GM19455 (cell line): ENCODE measurements at regions not wholly inside any gene's neighbourhood (a gene's known extent, or its start where the extent isn't known, plus 50 kb on each side); places are given as distances from the start of the nearest gene placed in this dataset.
"Not testable (repeated sequence)": the region's sequence is repeated elsewhere in the genome, so short reads cannot be mapped to it uniquely, and the experiment has no call there.

Source experiments
- ATAC-seq: cut with Tn5 transposase; IDR thresholded peaks from one replicate; pipeline ENCODE4 v1.9.1; 2021; ENCODE audit not compliant: unreplicated experiment

DNA sequence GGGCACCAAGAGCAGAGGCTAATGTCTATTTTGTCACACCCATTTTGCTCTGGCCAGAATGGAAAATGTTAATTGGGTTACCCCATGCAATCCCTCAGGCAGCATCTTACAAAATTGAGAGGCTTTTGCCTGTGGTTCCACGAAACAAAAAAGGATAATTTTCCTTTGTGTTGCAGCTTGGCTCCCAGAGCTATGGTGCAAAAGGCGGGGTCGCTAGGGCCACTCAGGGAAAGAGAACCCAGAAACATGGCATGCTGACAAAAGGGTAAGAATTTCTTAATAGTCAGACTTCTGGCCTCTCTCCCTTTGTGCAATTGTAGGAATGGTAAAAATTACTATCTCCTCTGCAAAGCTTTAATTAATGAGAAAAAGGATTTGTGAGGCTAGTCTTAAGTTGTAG lies 119.6 kb upstream of the BANK1 start:
- ATAC-seq: no peak

DNA sequence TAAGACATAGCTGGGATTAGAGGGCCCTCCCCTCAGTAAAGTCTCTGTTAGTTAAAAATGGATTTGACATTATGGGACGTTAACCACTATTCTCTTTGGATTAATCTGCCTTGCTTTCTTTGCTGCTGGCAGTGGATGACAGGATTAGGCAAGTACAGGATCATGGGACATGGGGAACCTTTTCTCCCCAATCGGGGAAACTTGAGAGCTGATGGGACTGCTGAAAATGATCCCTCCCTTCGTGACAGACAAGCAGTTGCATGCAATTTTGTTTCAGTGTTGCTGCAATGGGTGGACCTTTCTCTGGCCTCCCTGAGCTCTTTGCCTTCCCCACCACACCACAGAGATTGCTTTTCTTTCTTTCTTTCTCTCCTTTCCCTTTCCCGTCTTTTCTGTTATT lies 120.2 kb upstream of the BANK1 start:
- no peak for ATAC-seq

DNA sequence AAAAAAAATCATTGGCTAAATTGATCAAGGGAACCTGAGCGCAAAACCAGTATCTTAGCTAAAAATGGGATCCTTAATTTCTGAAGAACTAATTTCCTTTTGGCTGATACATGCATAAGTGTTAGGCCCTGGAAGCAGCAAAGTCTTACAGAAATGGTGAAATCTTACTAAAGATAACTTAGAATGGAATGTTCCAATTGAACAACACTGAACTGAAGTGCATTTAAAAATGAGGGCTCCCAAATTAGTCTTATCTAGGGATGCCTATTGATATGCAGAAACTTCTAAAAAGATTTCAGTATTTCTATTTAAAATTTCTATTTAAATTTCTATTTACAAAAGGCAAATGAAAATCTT lies 120.7 kb upstream of the BANK1 start:
- ATAC-seq: no peak

DNA sequence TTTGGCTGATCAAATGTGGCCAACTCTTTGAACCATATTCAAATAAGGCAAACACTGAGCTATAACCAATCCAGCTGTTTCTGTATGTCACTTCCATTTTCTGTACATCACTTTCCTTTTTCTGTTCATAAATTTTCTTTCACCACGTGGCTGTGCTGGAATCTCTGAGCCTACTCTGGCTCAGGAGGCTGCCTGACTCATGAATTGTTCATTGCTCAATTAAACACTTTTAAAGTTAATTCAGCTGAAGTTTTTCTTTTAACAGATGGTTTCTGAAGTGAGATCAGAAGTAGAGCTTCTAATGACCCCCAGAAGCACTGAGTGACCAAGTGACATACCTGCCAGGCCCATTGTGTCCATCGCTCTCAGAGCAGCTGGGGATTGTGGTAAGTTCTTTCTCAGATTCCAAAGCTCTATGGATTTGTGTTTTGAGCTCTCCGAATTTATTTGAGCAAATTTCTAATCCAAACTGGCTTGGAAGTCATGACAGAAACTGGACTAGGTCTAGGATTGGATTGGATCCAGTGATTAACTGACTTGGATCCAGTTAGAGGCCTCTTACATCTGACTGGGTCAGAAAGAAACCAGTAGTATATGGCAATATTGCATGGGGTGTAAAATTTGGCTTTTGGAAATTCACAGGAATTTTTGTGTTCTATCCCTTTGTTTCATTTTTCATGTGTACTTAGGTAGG lies 121.2 kb upstream of the BANK1 start:
- ATAC-seq: no peak

DNA sequence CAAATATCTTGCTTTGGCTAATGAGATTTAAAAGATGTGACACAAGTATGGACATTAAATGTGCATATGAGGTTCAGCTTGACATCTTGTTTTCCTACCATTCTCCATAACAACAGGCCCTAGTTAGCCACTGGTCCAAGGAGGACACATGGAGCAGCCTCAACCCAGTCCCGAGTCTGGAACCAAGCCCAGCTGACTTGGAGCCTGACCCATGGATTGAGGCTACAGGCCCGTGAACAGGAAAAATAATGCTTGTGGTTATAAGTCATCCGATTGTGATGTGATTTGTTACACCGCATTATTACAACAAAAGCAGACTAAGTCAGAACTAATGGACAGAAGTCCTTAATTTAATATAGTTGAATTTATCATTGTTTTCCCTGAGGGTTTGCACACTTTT lies 123.2 kb upstream of the BANK1 start:
- no peak for ATAC-seq

DNA sequence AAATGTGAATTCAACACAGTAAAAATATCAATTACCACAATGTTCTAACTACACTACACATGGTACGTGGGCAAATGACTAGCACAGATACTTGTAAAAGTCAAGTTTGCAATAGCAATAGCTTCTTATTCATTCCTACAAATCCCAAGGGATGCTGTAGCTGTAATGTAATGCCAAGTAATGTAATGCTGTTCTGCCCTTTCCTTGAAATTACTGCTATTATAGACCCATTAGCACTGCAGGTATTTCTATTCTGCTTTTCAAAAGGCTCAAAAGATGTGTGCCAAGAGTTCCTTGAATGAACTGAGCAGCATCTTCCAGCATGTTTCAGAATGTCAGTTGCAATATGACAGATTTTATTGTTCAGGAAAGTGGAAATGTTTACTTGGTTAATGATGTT lies 129.9 kb upstream of the BANK1 start:
- ATAC-seq: no peak

DNA sequence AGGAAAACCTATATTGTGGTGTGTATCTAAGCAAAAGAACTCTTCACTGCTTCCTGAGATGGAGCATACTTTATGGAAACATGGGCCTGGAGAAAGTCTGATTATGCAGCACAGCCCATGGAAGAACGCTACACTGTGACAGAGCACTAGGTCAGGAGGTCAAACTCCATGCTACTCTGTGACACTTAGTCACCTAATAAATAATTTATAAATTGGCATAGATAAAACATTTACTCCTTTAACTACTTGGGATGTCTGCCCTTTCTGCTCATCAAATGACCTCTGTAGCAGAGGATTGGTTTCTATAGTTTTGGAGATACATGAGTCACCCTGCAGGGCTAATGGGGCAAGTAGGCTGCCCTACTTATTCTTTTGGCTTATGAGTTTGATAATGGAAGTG lies 134.7 kb upstream of the BANK1 start:
- no peak for ATAC-seq

DNA sequence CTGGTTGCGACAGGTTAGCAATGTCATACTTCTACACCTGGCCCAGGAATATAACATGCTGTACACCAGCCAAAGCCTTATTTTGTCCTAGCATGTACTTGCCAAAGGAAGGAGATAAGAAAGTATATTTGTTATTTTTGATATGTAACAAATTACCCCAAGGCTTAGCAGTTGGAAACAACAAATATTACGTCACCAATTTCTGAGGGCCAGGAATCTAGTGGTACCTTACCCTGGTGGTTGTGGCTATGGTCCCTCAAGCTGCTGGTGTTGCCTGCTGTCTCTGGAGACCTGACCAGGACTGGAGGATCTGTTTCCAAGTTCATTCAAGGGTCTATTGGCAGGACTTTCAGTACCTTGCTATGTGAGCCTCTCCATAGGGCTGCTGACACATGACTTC lies 135.5 kb upstream of the BANK1 start:
- no peak for ATAC-seq

DNA sequence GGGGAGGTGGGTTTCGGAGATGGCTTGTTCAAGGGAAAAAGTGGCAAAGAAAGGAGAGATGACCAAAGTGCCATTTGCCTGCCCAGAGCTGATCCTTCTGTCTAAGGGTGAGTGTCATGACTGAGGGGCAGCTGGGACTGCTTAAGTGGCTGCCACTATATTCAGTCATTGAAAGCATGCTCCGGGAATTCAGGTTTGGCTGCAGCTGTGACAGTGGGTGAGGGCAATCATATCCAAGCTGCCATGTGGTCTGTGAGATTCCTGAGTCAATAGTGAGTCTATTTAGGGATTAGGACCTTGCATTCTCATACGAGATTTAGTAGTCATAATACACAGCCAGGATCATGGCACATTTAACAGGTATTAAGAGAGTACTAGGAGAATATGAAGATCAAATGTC lies 138.8 kb upstream of the BANK1 start:
- no peak for ATAC-seq

DNA sequence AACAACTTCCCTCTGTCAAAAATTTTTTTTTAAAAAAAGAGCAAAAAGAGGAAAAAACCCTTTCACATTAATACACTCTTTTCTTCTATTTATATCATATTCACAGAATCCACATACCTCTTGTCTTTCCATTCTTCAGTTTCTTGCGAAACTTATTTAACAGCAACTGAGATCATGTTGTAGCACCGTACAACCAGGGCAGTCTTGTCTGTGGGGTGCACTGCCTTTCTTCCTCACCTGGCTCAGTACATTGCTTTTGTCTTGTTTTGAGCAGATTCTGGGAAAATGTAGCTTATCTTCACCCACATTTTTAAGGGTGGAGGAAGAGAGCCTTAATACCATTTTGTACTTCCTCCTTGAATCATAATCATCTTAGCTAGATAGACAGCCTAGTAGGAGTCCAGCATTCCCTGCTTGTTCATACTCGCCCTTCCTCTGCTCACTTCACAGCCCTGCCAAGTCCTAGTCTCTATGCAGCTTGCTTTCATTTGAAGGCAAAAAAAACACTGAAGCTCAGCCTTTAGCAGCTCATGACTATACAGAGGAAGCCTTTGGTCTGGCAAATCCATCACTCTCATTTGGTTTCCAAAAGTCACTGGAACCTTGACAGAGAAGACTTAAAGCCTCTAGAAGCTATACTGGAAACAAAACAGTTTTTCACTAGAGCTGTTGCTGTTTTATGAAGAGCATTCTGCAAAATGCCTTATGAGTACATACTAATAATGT lies 140.6 kb upstream of the BANK1 start:
- ATAC-seq: no peak

DNA sequence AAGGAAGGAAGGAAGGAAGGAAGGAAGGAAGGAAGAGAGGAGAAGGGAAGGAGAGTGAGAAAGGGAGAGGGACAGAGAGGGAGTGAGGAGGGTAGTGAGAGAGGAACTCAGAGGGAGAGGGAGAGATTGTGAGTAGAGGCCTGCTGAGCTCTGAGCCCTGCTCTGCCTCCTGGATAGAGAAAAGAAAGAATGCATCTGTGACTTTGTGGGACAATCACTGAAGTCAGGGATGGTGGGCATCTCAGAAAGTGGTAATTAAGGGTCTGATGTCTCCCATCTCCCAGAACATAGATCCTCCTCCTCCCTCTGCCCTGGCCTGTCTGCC lies 142.9 kb upstream of the BANK1 start:
- no peak for ATAC-seq

DNA sequence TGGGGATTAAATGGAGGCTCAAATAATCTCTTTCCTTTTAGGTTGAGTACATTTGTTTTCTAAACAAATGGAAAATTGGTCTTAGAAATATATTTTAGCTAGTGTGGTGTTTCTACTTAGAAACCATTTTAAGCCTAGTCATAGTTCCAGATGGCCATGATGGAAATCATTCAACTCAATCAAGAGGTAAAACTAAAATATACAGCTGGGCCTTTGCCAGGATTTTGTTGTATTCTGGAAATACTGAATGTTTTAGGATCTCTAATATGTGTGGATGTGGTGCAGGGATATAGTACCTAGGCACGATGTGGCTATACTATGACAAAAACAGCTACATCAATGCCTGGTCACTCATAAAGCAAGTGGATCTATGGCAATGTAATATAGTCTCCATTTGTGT lies 146.0 kb upstream of the BANK1 start:
- no peak for ATAC-seq

DNA sequence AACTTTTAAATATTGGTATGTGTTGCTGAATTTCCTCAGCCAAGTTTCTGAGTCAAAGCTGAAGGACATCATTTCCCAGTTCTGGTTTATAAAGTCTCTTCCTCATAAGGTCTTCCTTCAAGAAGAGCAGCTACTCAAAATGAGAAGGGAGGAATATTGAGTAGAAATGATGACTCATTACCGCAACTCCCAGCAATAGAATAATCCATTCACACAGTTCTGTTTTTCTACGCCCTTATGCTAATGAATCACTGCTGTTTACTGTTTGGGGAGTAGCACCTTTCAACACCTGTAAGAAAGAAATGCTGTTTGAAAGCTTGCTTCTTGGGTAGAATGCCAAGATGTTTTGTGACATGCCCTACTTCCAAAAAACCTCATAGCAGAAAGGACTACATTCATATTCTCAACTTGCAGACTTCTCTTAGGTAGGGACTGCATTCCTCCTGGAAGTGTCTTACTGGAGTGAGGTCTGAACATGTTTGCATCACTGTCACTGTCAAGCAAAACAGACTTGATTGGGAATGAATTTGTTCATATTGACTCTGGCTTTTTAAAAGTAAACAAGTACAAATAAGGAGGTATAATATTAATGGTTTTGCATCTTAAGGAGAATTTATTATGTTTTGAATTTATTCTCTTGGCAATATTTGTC lies 147.2 kb upstream of the BANK1 start:
- ATAC-seq: no peak

DNA sequence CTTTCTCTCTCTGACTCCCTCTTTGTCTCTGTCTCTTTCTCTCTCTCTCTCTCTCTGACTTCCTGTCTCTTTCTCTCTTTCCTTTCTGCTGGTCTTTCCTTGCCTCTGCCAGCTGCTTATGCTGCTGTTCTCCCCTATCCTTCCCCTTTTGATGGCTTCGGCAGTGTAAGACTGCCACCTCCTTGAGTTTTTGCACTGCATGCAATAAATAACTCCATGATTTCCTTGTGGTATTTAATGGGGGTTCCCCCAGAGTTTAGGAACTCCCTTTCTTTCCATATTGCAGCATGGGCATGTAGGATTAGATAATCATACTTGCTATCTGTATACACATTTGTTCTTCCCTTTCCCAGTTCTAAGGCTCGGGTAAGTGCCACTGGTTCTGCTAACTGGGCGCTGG lies 157.8 kb upstream of the BANK1 start:
- not testable (repeated sequence) for ATAC-seq

DNA sequence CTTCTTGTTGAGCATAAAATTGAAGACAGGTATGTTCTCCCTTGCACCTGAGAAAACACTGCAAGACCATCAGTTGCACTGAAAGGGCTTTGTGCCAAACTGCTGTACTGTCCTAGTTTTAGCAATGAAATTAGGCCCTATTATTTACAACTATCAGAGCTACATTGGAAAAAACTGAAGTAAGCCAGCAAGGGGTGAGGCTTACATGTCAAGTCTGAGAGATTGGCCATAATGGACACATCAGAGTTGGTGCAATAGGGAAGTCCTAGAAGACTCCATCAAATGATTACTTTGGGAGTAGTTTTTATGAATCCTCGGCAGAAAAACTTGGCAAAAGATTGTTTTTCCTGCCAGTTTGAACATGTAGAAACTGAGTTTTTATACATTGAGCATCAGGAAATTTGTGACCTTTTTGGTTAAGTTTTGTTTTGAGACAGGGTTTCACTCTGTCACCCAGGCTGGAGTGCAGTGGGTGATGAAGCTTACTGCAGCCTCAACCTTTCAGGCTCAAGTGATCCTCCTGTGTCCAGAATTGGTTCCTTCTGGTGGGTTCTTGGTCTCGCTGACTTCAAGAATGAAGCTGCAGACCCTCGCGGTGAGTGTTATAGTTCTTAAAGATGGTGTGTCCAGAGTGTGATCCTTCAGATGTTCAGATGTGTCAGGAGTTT lies 160.1 kb upstream of the BANK1 start:
- no peak for ATAC-seq

DNA sequence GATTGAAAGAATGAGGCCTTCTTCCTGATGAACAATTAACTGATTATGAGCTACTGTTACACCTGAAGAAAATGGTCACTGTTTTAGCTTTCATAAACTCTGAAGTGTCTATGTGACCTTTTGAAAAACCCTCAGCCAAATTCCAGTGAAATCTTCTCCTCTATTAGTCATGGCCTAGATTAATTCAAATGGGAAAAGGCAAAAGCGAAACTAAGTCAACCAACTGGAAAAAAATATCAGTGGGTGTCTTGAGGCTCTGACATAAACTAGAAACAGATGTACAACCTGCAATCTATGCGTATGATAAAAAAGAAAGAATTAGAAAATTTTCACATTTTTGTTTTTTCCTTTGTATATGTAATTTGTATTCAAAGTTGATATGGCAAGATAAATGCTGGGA lies 169.4 kb upstream of the BANK1 start:
- ATAC-seq: no peak

DNA sequence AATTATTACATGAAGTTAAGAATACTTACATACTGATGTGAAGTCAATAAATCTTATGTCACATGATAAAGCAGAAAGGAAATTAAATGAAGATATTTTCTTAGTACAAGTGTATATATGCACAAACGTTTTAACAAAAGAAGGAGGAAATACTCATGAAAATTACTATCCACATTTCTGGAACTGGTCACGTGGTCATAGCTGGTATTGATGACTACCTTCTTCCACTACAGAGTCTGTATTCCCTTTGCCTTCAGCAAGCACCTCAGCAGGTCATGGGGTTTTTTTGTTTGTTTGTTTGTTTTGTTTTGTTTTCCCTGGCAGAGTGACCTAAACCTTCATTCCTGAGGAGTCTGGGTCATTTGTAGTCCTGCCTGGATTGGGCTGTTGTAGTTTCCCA lies 174.9 kb upstream of the BANK1 start:
- no peak for ATAC-seq

DNA sequence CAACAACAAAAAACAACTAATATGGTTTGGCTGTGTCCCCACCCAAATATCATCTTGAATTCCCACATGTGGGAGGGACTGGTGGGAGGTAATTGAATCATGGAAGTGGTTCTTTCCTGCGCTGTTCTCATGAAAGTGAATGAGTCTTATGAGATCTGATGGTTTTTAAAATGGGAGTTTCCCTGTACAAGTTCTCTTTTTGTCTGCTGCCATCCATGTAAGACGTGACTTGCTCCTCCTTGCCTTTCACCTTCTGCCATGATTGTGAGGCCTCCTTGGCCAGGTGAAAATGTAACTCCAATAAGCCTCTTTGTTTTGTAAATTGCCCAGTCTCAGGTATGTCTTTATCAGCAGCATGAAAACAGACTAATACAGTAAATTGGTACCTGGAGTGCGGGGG lies 183.5 kb upstream of the BANK1 start:
- not testable (repeated sequence) for ATAC-seq

DNA sequence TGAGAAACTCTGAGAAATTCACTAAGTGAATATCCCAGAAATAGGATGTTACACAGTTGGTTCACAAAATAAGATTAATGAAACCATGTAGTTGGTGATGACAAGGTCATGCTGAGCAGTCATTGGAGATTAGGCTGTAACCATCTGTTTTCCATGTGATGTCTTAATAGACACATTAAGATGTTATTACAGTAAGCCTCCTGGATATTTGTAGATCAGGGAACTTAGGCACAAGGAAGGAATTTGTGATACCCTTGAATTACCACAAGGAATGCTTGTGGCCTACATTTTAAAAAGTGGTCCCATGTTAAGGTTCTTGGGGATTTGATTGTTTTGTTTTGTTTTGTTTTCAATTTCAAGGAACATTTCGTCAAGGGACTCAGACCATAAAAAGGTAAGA lies 185.6 kb upstream of the BANK1 start:
- no peak for ATAC-seq

DNA sequence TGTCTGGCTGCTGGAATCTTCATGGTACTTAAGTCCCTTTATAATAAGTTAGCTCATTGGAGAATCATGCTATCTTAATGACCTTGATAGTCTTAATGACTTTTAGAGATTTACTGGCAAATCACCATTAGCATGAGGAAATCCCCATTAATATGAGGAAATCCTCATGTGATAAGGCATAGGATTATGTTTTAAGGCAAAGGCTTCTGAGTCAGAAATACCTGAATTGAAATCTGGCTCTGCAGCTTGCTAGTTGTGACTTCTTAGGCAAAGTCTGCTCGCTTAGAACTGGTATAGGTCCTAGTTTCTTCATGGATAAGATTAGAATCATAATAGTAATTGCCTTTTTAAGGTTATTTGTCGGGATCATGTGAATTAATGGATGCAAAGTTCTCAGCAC lies 190.2 kb upstream of the BANK1 start:
- no peak for ATAC-seq

DNA sequence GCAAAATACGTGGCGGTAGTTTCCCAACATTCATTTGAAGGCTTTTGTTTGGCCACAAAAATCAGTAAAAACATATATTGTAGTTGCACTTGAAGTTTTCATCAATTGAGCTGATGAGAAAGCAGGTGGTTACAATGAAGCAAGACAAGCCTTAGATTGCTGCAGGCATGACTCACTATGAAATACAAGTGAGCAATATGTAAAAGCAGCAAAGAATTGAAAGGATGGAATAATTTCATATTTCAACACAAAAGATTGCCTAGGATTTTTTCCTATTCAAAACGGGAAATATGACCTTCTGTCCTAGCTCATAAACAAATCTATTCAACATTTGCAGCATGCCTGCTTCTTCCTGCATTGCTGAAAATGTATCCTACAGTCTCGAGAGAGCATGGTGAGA lies 190.9 kb upstream of the BANK1 start:
- ATAC-seq: no peak
